GM19240 (cell line): ENCODE measurements at regions not wholly inside any gene's neighbourhood (a gene's known extent, or its start where the extent isn't known, plus 50 kb on each side); places are given as distances from the start of the nearest gene placed in this dataset.

Experiments used
- DNase-seq: peaks from one replicate; pipeline ENCODE4 v3.0.0; 2011; ENCODE audit warnings: low spot score; ENCODE audit not compliant: insufficient read length

DNA sequence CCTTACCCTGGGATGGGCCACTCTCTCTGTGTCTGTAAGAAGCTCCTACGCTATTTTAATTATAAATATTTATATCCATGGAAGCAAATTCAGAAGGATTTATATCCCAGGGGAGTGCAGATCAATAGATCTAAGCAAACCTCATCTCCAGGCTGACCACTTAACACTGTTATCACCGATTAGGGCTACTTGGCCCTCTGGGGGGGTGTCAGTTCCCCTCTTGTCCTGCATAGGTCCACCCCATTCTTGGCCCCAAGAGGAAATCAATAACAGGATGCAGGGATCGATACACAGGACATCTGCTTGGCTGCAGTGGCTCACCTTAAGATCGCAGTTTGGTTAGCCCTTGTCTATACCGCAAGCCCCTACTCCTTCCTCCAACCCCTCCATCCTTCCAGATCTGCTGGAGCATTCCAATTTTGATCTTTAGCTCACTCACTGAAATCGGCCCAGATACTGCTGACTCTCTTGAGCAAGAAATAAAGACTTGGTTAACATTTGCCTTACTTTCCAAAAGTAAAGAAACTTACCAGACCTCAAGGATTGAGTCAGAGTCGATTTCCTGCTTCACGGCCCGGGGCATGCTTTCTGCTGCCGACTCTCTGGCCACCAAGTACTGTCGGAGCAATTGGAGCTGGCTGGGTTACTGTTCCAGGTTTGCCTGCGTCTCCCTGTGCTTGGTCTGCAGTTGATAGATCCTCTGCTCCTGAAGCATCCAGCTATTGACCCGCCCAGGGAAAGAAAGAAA lies 112.3 kb upstream of the PMFBP1 start:
- no peak for DNase-seq

DNA sequence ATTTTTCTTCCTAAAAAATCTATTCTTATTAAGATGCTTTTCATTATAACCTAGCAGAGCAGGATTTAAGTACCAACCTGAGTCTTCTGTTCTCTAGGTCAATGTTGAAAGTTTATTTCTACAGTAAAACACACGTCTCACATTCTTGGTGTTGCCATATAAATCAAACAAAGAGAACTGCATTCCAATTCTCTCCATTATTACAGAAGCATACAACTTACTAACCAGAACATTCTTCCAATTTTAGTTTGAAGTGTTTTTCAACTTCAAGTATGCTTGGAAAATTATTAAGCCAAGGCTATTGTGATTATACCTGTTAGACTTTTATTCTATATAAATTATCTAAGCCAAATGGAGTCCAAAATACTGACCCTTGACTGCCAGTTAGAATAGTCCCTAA lies 110.4 kb upstream of the PMFBP1 start:
- no peak for DNase-seq

DNA sequence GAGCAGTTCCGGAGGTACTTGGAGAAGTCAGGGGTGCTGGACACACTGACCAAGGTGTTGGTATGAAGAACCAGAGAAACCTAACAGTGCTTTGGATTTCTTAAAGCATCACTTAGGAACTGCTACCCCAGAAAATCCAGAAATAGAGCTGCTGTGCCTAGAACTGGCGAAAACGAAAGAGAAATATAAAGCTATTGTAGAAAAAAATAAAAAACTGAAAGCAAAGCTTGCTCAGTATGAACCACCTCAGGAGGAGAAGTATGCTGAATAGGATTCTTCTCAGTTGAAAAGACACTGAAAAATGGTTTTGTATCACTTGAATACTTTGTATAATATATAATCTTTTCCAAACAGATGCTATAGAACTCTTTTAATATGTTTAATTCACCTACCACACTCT lies 106.3 kb upstream of the PMFBP1 start:
- no peak for DNase-seq

DNA sequence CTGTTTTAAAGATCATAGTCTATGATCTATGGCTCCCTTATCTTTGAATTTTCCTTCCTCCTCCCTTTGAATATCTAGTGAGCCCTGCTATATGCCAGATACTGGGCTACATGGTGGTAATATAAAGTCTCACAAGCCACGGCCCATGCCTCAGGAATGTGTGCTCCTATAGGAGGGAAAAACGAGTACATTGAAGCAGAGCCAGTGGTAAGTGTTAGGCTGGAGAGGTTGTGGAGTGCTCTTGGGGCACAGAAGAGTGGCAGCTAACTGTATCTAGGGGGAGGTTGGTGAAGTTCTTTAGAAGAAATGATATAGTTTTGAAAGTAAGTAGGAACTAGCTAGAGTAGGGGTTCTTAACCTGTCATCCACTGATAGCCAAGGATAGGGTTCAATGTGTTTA lies 105.8 kb upstream of the PMFBP1 start:
- no peak for DNase-seq

DNA sequence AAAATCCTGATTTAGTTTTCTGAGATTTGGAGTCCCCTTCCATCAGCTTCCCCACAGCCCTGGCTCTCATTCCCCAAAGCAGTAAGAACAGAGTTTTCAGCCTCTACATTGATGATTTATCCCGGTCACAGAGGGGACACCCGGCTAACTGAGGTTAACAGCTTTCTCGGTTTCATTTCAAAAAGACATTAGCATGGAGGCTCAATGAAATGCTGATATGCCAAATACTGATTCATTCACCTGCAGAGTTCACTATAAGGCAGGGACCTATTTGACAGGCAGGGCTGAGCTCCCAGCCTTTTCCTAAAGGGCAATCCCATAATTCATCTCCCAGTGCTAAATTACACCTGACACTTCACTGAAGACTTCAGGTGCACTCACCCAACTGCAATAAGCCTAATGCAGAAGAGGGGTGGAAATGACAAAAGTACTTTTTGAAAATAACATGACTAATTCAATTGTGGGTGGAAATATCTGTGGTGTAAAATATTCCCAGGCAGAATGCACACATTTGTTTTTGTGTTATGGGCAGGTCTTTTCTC lies 99.8 kb upstream of the PMFBP1 start:
- no peak for DNase-seq

DNA sequence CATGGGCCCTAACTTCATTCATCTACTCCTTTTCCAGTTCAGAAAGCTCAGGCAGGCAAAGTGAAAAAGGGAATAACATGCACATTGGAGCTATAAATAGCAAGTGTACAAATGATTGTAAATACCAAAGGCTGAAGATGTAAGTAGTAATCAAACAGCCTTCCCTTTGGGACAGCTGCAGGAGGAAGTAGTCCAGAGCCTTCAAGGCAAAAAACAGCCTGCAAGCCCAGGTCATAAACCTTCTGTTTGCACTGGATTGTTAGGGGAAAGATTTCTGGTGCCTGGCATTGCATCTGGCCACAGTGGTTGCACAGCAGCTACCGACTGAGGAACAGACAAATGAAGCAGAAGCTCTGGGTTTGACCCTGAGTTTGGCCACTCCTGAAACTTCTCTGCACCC lies 98.6 kb upstream of the PMFBP1 start:
- DNase-seq = no peak

DNA sequence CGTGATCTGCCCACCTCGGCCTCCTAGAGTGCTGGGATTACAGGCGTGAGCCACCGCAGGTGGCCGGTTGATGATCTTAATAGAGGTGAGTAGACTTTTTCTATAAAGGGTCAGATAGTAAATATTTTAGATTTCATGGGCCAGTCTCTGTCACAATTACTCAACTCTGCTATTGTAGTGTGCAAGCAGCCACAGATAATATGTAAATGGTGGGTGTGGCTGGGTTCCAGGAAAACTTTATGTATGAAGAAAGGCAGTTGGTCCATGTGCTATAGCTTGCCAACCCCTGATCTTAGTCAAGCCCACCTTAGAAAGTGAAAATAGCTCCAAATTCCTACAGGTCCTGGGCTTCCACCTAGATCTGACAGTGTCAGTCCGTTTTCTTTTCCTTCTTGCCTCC lies 94.9 kb upstream of the PMFBP1 start:
- no peak for DNase-seq

DNA sequence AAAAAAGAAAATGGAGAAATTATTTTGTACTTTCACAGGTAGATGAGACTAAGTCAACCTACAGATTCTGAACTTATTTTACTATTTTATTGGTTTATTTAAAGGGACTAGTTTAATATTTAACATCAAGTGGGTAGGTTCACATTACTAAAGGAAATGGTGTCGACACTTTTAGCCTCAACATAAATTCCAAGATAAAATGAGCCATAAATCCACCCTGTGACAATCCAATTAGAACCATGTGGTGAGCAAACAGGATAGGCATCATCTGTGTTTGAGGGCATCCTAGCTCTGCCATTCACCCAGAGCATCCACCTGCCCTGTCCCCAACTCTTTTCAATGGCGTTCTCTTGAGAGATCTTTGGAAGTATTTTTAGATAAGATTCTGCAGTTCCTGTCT lies 92.8 kb upstream of the PMFBP1 start:
- DNase-seq = no peak

DNA sequence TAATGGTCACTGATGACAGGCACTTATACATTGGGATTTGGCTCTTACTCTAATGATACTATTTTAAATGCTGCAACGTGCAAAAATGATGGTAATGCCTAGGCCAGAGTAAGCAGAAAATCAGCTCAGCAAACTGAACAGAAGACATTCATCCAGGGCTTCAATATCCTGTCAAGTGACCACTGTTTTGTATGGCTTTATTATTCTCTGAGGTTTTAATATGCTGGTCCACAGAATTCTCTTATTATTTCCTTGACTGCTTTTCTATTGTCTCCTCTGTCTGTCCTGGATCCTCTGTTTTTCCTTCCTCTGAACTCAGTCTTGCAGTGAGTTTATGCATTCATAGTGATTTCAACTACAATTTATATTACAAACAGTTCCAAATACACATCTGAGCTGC lies 90.8 kb upstream of the PMFBP1 start:
- no peak for DNase-seq

DNA sequence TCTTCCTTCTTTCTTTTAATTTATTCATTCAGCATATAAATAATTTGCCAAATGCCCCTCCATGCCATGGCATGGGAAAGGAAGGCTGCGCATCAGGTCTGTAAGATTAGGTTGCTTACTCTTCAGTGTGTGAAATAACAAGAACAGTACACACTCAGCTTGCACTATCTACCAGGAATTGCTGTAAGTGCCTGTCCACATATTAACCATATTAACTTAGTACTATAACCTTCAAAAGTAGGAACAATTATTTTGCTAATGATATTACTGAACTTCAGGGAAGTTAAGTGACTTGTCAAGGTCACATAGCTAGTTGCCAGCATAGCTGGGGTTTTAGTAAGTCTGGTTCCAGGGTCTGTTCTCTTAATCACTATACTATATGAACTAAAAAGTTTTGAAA lies 89.2 kb upstream of the PMFBP1 start:
- DNase-seq = no peak

DNA sequence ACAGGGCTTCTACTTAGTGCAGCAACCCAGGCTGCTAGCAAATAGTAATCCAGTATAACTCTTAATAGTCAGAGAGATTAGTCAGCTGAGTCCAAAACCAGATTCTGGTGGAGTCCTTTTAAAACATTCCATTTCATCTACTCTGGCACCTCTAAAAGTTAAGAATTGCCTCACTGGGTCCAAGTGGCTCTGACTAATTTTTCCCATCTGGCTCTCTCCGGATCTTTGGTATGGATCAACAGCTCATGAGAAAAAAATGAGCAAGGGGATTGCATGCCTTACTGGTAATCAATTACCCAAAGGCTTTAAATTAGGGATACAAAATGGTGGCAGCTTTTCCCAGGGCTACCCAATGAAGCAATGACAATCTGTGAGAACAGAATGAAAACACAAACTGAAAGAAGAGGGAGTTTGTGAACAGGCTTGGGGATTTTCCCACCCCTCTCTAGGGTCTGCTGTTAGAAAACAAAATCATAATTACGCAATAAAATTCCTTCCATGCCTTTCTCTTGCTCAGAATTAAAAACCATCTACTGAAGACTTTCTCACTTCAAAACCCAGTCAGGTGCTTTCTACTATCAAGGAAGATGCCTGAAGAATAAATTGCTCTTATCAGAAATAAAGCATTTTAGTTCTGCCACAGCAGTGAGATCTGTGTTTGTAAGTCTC lies 84.6 kb upstream of the PMFBP1 start:
- no peak for DNase-seq

DNA sequence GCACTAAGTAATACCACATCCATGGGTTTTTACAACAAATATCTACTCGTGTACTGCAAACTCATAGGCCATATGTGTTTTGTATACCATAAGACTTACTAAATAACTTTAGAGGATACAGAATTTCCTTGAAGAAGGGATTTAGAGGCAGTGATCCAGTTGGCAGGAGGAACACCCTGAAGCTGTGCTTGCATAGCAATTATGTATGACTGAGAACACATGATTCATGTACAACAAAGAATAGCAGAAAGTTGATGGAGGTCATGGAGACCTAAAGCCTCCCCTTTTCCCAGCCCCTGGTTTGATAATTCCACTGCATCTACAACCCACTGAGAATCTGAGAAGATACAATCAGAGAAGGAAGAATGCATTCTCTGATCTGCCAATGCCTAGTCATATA lies 83.8 kb upstream of the PMFBP1 start:
- DNase-seq = no peak

DNA sequence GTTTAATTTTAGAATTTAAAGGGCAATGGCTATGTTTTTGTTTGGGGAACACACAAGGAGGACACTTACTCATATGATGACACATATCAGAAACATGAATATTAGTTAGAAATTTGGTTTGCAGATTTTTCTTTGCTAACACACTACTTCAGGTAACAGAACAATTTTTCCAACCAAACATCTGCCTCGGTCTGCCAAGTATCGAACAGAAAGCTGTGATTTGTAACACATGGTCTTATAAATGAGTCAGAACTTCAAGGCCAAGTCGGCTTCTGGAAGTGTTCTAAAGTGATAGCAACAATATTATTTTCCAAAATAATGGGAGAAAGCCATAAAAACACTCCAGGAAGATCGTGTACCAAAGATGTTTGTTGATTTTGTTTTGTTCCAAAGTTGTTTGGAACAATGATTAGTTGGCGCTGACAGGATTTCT lies 75.9 kb upstream of the PMFBP1 start:
- DNase-seq = no peak

DNA sequence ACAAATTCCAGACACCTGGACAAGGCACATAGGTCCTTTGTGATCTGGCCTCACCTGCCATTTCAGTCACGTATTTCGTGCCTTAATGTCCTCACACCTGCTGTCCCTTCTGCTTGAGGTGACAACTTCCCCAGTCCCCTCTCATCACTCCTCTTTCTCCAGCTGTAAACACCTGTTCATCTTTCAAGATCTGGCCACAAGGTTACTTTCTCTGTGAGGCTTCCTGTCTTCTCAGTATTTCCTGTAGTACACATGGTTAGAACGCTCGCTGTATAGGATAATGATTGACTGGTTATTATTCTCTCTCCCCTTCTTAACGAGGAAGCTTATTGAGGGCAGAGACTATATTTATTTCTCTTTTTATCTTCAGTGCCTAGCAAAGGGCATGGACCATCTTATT lies 74.5 kb upstream of the PMFBP1 start:
- DNase-seq = no peak

DNA sequence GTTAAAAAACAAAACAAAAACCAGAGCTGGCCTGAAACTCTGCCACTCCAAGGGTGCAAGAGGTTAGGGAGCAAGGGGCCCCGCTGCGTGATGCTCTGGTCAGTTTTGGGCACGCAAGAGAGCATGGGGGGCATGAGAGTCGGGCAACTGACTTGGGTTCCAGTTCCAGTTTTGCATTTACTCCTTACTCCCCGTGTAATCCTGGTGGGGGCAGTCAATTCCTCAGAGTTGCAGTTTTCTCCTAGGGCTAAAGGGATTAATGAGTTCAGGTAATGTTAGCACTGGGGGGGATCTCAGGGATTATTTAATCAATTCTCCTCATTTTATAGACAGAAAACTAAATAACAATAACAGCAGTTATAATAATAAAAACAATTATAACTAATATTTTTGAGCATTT lies 72.9 kb upstream of the PMFBP1 start:
- DNase-seq = no peak

DNA sequence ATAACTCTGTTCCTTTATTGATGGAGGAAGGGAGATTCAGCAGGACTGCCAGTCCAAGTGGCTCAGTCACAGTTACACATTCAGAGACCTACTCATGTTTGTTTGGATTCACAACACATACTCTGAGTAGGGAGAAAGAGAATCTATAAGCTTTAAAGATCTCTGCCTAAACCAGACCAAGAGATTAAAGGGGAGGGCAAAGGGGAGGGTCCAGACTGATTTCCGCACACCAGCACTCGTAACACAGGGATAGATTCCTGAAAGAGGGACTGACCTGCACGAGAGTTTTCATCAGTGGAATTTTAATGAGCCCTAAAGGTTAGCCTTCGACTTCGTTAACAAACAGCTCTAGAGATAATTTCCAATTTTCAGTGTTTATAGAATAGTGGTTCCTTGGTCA lies 71.7 kb upstream of the PMFBP1 start:
- DNase-seq = no peak

DNA sequence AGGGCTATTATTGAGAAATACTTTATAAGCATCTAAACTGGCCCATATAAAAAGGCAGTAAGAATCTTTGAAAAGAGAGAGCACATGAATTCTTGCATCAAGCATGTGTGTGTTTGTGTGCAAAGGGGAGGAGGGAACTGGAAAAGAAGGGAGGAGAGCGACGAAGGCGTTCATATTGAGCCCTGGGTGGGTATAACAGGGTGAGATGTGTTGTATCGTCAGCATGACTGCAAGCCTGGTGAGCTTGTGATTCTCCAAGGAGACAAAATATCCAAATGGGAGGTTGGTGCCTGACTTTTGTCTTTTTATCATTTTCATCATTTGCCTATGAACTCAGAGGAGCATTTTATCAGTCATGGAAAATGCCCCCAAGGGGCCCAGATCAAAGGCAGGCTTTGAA lies 70.8 kb upstream of the PMFBP1 start:
- no peak for DNase-seq

DNA sequence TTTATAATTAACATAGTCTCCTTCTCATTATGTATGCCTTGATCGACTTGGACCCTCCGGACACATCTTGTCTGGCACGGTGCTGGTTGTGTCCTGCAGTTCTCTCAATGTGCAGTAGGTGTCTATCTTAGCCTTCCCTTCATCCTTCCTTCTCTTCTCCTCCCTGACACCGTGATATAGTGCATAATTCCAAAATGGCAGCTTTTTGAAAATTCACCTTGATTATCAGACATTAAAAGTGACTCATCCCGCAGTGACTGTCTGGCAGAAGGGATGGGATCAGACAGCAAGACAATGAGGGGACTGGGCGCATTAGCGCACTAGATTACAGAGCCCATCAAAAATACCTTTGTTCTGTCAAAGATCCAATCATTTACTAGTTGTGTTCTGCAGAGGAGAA lies 70.0 kb upstream of the PMFBP1 start:
- no peak for DNase-seq

DNA sequence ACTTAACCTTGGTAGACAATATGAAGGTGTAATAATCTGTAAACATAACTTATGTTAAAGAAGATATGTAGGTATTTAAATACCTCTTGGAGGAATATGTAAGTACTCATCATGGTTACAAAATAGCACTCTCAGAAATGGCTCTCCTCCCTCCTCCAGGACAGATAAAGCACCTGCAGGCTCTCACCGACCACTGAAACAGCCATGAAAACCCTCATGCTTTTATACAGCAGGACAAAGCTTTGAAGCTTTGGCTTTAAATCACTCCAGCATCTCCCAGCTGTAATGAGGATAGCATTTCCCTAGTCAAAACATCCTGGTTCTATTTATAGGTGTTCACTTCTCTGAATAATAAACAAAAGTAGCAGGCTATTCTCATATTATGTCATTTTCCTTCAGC lies 69.1 kb upstream of the PMFBP1 start:
- no peak for DNase-seq

DNA sequence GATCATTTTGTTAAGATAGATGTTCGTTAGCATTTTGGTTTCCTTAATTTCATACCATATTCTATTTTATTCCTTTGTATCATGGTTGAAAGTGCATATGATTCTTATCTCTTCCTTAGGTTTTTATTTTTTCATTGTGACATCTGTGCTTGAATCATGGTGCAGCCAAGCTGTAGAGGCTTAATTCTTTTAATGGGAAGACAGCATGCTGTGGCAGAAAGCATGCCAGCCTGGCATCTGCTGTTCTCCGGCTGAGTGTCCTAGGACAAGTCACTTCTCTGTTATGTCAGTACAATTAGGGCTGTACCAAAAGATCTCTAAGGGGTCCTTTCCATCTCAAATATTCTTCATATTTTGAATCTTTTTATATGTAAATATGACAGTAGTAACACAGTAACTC lies 68.5 kb upstream of the PMFBP1 start:
- no peak for DNase-seq

DNA sequence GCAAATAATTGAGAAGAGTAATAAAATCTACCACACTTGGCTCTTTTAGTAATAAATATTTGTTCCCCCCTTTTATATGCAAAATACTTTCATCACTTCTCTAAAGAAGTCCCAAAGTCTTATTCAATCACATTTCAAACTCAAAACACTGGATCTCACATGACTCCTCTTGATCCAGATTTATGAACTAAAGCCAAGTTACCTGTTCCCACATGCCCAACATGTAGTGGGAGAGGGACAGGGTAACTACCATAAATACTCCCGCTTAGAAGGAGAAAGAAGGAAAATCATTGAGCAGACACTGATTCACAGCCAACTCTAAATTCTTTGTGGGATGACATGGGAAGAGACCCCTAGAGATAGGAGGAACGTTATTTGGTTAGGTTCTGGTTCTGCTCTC lies 64.9 kb upstream of the PMFBP1 start:
- DNase-seq = no peak

DNA sequence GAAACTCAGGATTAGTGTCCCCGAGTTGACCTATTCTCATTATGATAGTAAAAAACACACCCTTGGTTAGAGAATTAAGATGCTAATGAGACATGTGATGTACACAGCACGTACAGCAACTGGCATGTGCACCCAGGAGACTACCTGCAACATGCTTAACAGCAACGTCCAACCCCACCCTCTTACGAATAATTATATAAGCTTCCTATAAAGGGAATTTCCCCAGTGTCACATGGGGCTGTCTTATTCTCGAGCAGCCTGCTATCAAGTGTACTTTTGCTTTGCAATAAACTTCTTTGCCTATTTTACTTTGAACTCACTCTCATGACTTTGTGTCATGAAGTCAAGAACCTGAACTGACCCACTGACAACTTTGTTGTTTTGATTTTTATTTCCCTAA lies 62.4 kb upstream of the PMFBP1 start:
- DNase-seq = no peak

DNA sequence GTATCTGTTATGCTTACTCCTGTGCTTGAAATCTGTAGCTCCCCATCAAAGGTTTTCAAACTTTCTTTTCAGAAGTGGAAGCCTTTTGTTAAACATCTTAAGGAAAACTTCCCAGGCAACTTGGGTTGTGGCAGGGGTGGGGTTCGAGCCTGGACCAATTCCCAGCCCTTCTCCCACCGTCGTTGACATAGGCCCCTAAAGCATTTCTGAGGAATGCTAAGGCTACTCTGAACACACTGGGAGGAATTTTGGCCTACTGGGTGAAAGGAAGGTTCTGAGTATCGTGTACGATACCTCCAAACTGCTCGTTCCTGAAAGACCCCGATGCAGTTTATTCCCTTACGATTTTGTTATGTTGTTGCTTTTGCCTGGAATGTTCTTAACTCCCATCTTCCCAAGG lies 56.1 kb upstream of the PMFBP1 start:
- DNase-seq = no peak
